Lower lobe of right lung (tissue), 2 donors: ENCODE measurements at regions not wholly inside any gene's neighbourhood (a gene's known extent, or its start where the extent isn't known, plus 50 kb on each side); places are given as distances from the start of the nearest gene placed in this dataset.
"Not testable (repeated sequence)": the region's sequence is repeated elsewhere in the genome, so short reads cannot be mapped to it uniquely, and the experiment has no call there.

Experiments
- ATAC-seq, 2 donors: fragments of 200-7000 bp; cut with Tn5 transposase; one replicate each; pipeline ENCODE4 v1.9.1; 2020 to 2022; ENCODE audit warnings: mild to moderate bottlenecking in 2 of 2, moderate library complexity in 2 of 2
- DNase-seq: peaks from one replicate; pipeline ENCODE4 v3.0.0-alpha.2; 2020
- H3K27ac ChIP-seq: fragments of 200-600 bp; one replicate; pipeline ENCODE4 v1.8.0; 2022
- H3K27me3 ChIP-seq: fragments of 200-600 bp; one replicate; pipeline ENCODE4 v1.8.0; 2022; ENCODE audit warnings: low read depth
- H3K36me3 ChIP-seq: fragments of 200-600 bp; one replicate; pipeline ENCODE4 v1.8.0; 2022; ENCODE audit warnings: mild to moderate bottlenecking
- H3K4me1 ChIP-seq: fragments of 200-600 bp; one replicate; pipeline ENCODE4 v1.8.0; 2022
- H3K4me3 ChIP-seq: fragments of 200-600 bp; one replicate; pipeline ENCODE4 v1.8.0; 2022; ENCODE audit warnings: mild to moderate bottlenecking
- H3K9me3 ChIP-seq: fragments of 200-600 bp; one replicate; pipeline ENCODE4 v1.8.0; 2022
- intact Hi-C: fragments of 100-400 bp; cut with DNase I; formaldehyde crosslinking; loops from one replicate; pipeline ENCODE4 v1.11.0; 2022
- TF ChIP-seq, protein P1 (sequence below): fragments of 200-600 bp; IDR thresholded peaks from one replicate; pipeline ENCODE4 v1.8.0; 2022; ENCODE audit warnings: antibody characterized with exemption, mild to moderate bottlenecking
- donor health status: DM: no; HTN: yes; CAD: no; lungs with severe emphysema.

DNA sequence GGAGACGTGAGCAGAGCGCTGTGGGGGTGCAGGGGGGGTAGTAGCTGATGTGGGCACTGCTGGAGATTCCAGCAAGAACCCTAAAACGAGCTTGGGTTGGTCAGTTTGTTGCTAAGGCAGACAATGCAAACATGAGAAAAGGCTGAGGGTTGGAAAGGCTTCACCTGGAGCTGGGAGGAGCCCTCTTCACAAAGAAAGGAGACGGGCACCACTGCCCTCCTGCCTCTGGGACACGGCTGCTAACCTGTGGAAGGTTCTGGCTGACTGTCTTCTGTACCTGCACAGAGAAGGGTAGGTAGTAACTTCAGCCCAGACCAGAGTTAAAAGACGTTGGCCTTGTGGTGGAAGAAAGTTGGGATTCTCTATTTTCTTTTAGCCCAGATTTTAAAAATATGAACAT is 108.7 kb downstream of the SUCLA2 start:
- ATAC-seq = no peak
- TF ChIP-seq, protein P1, sequence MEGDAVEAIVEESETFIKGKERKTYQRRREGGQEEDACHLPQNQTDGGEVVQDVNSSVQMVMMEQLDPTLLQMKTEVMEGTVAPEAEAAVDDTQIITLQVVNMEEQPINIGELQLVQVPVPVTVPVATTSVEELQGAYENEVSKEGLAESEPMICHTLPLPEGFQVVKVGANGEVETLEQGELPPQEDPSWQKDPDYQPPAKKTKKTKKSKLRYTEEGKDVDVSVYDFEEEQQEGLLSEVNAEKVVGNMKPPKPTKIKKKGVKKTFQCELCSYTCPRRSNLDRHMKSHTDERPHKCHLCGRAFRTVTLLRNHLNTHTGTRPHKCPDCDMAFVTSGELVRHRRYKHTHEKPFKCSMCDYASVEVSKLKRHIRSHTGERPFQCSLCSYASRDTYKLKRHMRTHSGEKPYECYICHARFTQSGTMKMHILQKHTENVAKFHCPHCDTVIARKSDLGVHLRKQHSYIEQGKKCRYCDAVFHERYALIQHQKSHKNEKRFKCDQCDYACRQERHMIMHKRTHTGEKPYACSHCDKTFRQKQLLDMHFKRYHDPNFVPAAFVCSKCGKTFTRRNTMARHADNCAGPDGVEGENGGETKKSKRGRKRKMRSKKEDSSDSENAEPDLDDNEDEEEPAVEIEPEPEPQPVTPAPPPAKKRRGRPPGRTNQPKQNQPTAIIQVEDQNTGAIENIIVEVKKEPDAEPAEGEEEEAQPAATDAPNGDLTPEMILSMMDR = no peak
- no peak overlapping the region for H3K4me3 ChIP-seq
- H3K36me3 ChIP-seq = no peaks in the 10 kb centered on the region
- no peak for DNase-seq
- H3K4me1 ChIP-seq = no peaks in the 10 kb centered on the region
- intact Hi-C loops = no loop called here
- no peaks in the 10 kb centered on the region for H3K9me3 ChIP-seq
- H3K27me3 ChIP-seq = no peaks in the 10 kb centered on the region
- no peak overlapping the region for H3K27ac ChIP-seq

- Histone ChIP-seq H3K27ac (no peak overlapping the region), H3K27me3 (no peaks in the 10 kb centered on the region), H3K4me1 (no peaks in the 10 kb centered on the region), H3K4me3 (no peak overlapping the region), H3K9me3 (no peaks in the 10 kb centered on the region), H3K36me3 (no peaks in the 10 kb centered on the region)
- ATAC-seq = no peak
- TF ChIP-seq, protein P1 = no peak
- no peak for DNase-seq
- intact Hi-C loops = no loop called here
Observed at GRCh38 chr13:47890146-47890814, 110.8 kb downstream of the SUCLA2 start.

- intact Hi-C loops = no loop called here
- Histone ChIP-seq H3K4me1 (no peaks in the 10 kb centered on the region), H3K9me3 (no peaks in the 10 kb centered on the region), H3K4me3 (no peak overlapping the region), H3K27ac (no peak overlapping the region), H3K27me3 (no peaks in the 10 kb centered on the region), H3K36me3 (no peaks in the 10 kb centered on the region)
- ATAC-seq (no peak), DNase-seq (no peak)
- TF ChIP-seq, protein P1 = no peak
Observed at GRCh38 chr13:47886314-47886713, 114.8 kb downstream of the SUCLA2 start.

DNA sequence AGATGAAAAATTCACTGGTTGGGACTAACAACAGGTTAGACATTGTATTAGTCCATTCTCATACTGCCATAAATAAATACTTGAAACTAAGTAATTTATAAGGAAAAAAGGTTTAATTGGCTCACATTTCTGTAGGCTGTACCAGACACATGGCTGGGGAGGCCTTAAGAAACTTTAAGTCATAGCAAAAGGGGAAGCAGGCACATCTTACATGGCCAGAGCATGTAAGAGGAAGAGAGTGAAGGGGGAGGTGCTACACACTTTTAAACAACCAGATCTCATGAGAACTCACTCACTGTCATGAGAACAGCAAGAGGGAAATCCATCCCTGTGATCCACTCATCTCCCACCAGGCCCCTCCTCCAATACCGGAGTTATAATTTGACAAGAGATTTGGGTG is 125.9 kb downstream of the SUCLA2 start:
- H3K27ac ChIP-seq = no peak overlapping the region
- ATAC-seq = no peak
- intact Hi-C loops = no loop called here

GRCh38 chr13:47873987-47874386 is 127.1 kb downstream of the SUCLA2 start:
- H3K4me3 ChIP-seq, H3K27me3 ChIP-seq, intact Hi-C loops, DNase-seq, ATAC-seq, H3K4me1 ChIP-seq, H3K27ac ChIP-seq, H3K36me3 ChIP-seq: not testable (repeated sequence)
- peaks cover 20% of the 10 kb centered on the region for H3K9me3 ChIP-seq

More for the DNA sequence above, 125.9 kb downstream of the SUCLA2 start:
- Histone ChIP-seq H3K4me3 (no peak overlapping the region), H3K9me3 (peaks cover 20% of the 10 kb centered on the region), H3K4me1 (no peaks in the 10 kb centered on the region), H3K36me3 (no peaks in the 10 kb centered on the region), H3K27me3 (no peaks in the 10 kb centered on the region)
- DNase-seq = no peak
- TF ChIP-seq, protein P1 = no peak

GRCh38 chr13:47873319-47873718 is 127.8 kb downstream of the SUCLA2 start:
- intact Hi-C loops, H3K27ac ChIP-seq, ATAC-seq, DNase-seq, H3K4me1 ChIP-seq, H3K4me3 ChIP-seq, H3K27me3 ChIP-seq, H3K36me3 ChIP-seq: not testable (repeated sequence)
- H3K9me3 ChIP-seq = peaks cover 20% of the 10 kb centered on the region
